Peyer's patch (tissue), 4 donors: ENCODE measurements at regions not wholly inside any gene's neighbourhood (a gene's known extent, or its start where the extent isn't known, plus 50 kb on each side); places are given as distances from the start of the nearest gene placed in this dataset.
A peak's percentile ranks its signal among the peaks of the same experiment; 100 is the strongest.

Experiments used
- DNase-seq, 3 donors: peaks; one replicate each; pipeline ENCODE4 v3.0.0-alpha.2; 2017 to 2019
- H3K27ac ChIP-seq, 4 donors: fragments of 200-600 bp; sonication (generic); one replicate each; pipeline ENCODE4 v1.5.1; 2016 to 2019
- H3K27me3 ChIP-seq, 2 donors: fragments of 200-600 bp; sonication (generic); one replicate each; pipeline ENCODE4 v1.5.1; 2019
- H3K36me3 ChIP-seq, 3 donors: fragments of 200-600 bp; sonication (generic); one replicate each; pipeline ENCODE4 v1.5.1; 2016 to 2019
- H3K4me1 ChIP-seq, 4 donors: fragments of 200-600 bp; sonication (generic); one replicate each; pipeline ENCODE4 v1.5.1; 2016 to 2019
- H3K4me3 ChIP-seq, 4 donors: fragments of 200-600 bp; sonication (generic); 1 replicate in 3 of 4; 2 replicates in 1 of 4; pipeline ENCODE4 v1.5.1; 2016 to 2019; ENCODE audit warnings: mild to moderate bottlenecking in 1 of 4
- H3K9me3 ChIP-seq, 4 donors: fragments of 200-600 bp; sonication (generic); one replicate each; pipeline ENCODE4 v1.5.1; 2016 to 2019; ENCODE audit warnings: mild to moderate bottlenecking in 1 of 4
- POLR2A ChIP-seq, 2 donors: fragments of 450-650 bp; IDR thresholded peaks; one replicate each; pipeline ENCODE4 v1.5.1; 2017; ENCODE audit warnings: antibody characterized with exemption in 2 of 2, mild to moderate bottlenecking in 2 of 2, moderate library complexity in 2 of 2
- TF ChIP-seq, protein P1 (sequence below), 6 experiments: fragments of 450-650 bp in 4 of 6; fragments of 200-600 bp in 2 of 6; sonication (generic) in 1 of 6; IDR thresholded peaks; one replicate each; pipeline ENCODE4 v1.5.1; 2017 to 2019; ENCODE audit warnings: antibody characterized with exemption in 6 of 6, mild to moderate bottlenecking in 3 of 6, moderate library complexity in 1 of 6

DNA sequence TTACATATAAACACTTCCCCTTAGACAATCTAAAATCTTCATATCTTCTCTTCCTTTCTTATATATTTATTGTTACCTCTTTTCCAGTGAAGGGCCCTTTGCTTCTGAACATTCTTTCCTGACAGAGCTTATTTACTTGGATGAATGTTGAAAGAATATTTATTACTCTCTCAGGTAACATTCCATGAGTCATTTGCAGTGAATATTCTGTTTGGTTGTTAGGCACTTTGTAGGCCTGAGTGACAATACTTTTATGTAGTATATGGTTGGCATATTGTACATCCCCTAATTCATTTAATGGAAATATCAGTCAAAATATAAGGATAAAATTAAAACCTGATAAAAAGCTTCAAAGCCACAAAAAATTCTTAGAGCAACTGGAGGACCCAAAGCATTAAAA lies 260.9 kb upstream of the KCNMB2 start:
- Histone ChIP-seq H3K4me3 (no peak overlapping the region), H3K9me3 (peaks cover 0 to 11% (median 0%) of the 10 kb centered on the region in 4 donors), H3K4me1 (peaks cover 0 to 3% (median 0%) of the 10 kb centered on the region in 4 donors), H3K36me3 (no peaks in the 10 kb centered on the region), H3K27me3 (no peaks in the 10 kb centered on the region), H3K27ac (no peak overlapping the region)
- TF ChIP-seq, protein P1, sequence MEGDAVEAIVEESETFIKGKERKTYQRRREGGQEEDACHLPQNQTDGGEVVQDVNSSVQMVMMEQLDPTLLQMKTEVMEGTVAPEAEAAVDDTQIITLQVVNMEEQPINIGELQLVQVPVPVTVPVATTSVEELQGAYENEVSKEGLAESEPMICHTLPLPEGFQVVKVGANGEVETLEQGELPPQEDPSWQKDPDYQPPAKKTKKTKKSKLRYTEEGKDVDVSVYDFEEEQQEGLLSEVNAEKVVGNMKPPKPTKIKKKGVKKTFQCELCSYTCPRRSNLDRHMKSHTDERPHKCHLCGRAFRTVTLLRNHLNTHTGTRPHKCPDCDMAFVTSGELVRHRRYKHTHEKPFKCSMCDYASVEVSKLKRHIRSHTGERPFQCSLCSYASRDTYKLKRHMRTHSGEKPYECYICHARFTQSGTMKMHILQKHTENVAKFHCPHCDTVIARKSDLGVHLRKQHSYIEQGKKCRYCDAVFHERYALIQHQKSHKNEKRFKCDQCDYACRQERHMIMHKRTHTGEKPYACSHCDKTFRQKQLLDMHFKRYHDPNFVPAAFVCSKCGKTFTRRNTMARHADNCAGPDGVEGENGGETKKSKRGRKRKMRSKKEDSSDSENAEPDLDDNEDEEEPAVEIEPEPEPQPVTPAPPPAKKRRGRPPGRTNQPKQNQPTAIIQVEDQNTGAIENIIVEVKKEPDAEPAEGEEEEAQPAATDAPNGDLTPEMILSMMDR (IDR thresholded peaks at IDR 0.05): no peak
- no peak for TF ChIP-seq POLR2A (IDR thresholded peaks at IDR 0.05)
- DNase-seq: no peak

DNA sequence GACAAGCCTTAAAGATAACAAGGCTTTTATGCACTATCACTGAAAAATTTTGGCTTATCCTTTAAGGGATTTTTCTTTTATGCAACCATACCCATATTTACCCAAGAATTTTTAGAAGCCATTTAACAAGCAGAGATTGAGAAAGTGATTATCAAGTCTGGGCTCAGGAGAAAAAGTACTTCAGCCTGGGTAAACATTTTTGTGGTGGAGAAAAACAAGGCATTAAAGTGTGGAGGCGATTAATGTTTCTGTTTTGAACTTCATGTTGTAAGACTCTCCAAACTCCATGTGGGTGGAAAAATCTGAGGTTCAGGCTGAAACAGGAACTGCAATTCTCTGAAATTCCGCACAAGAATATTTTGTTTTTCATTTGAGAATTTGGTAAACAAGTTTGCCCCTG lies 260.4 kb upstream of the KCNMB2 start:
- Histone ChIP-seq H3K27me3 (no peaks in the 10 kb centered on the region), H3K4me3 (no peak overlapping the region), H3K27ac (no peak overlapping the region), H3K9me3 (peaks cover 0 to 13% (median 0%) of the 10 kb centered on the region in 4 donors), H3K36me3 (no peaks in the 10 kb centered on the region), H3K4me1 (peaks cover 0 to 3% (median 0%) of the 10 kb centered on the region in 4 donors)
- DNase-seq: no peak
- no peak for TF ChIP-seq POLR2A (IDR thresholded peaks at IDR 0.05)
- TF ChIP-seq, protein P1 (IDR thresholded peaks at IDR 0.05): no peak

DNA sequence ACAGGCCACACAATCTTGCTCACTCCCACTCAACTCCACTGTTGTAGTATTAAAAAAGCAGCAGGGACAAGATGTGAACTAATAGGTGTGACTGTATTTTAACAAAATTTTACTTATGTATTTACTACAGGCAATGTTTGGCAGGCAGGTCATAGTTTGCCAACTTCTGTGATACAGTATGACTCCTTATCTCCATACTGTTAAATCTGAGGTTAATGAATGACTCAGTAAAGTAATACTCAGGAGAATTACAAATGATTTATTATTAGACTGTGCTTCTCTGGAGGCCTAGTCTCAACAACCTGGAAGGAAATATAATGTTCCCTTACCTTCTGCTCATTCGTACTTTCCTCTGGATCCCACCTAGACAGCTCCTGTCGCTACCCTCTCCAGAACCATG lies 258.6 kb upstream of the KCNMB2 start:
- peaks cover 0 to 3% (median 0%) of the 10 kb centered on the region in 4 donors for H3K4me1 ChIP-seq
- DNase-seq: no peak
- H3K27ac ChIP-seq: peak overlapping the region in 2 of 4 donors; percentile 16 to 42
- H3K9me3 ChIP-seq: peaks cover 0 to 17% (median 0%) of the 10 kb centered on the region in 4 donors
- no peak overlapping the region for H3K4me3 ChIP-seq
- TF ChIP-seq POLR2A (IDR thresholded peaks at IDR 0.05): no peak
- TF ChIP-seq, protein P1 (IDR thresholded peaks at IDR 0.05): no peak
- no peaks in the 10 kb centered on the region for H3K36me3 ChIP-seq
- no peaks in the 10 kb centered on the region for H3K27me3 ChIP-seq

DNA sequence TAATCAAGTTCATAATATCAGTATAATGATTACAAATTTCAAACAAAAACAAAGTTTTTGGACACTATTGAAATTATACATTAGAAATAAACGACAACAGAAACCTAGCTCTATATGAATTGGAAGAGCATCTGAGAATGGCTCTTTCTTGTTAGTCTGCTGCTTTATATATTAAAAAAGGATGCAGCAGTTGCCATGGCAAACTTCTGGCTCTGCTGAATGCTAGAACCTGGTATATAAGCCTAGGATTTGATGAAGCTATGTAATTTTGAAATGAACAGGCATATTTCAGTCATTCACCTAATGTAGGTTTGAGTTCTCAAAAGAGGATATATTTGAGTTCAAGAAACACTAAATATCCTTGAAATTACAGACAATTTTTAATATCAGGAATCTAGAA lies 252.7 kb upstream of the KCNMB2 start:
- Histone ChIP-seq H3K4me3 (no peak overlapping the region), H3K9me3 (peaks cover 0 to 17% (median 0%) of the 10 kb centered on the region in 4 donors), H3K27me3 (no peaks in the 10 kb centered on the region), H3K27ac (no peak overlapping the region), H3K4me1 (no peaks in the 10 kb centered on the region), H3K36me3 (no peaks in the 10 kb centered on the region)
- TF ChIP-seq, protein P1 (IDR thresholded peaks at IDR 0.05): no peak
- no peak for TF ChIP-seq POLR2A (IDR thresholded peaks at IDR 0.05)
- no peak for DNase-seq

DNA sequence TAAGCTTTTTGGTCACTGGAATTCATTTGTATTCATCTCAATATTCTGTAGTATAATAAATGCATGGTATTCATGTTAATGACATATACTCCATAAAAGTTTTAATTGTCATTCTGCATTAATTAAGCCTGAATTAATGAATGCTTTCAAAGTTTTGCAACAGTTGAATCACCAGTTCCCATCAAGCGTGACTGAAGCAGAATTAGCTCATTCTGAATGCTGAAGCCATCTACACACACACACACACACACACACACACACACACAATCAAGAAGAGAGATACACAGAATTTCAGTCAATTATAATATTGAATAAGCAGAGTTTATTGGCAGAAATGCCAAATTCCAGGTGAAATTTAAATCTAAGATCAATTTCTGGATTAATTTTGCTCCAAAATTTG lies 252.1 kb upstream of the KCNMB2 start:
- no peak overlapping the region for H3K27ac ChIP-seq
- DNase-seq: no peak
- peaks cover 0 to 14% (median 0%) of the 10 kb centered on the region in 4 donors for H3K9me3 ChIP-seq

More for the DNA sequence above, 252.1 kb upstream of the KCNMB2 start:
- TF ChIP-seq, protein P1 (IDR thresholded peaks at IDR 0.05): no peak
- TF ChIP-seq POLR2A (IDR thresholded peaks at IDR 0.05): no peak
- Histone ChIP-seq H3K27me3 (no peaks in the 10 kb centered on the region), H3K4me3 (no peak overlapping the region), H3K36me3 (no peaks in the 10 kb centered on the region), H3K4me1 (no peaks in the 10 kb centered on the region)
